Activated CD8-positive, alpha-beta memory T cell treated with anti-CD3 and anti-CD28 coated beads, Interleukin-2, amount 50 U/mL, for 24 hours (primary cell): ENCODE measurements at regions not wholly inside any gene's neighbourhood (a gene's known extent, or its start where the extent isn't known, plus 50 kb on each side); places are given as distances from the start of the nearest gene placed in this dataset.

Experiments
- DNase-seq: peaks from one replicate; pipeline ENCODE4 v3.0.0-alpha.2; 2020; ENCODE audit errors: extremely low read depth

GRCh38 chr5:159855476-159856191 lies 60.6 kb upstream of the ADRA1B start:
- no peak for DNase-seq

- no peak for DNase-seq
These were observed 57.4 kb upstream of the ADRA1B start for GRCh38 chr5:159858871-159859270.

GRCh38 chr5:159861086-159861485 lies 55.2 kb upstream of the ADRA1B start:
- DNase-seq, result no peak

- no peak for DNase-seq
These were observed 51.2 kb upstream of the ADRA1B start for GRCh38 chr5:159864885-159865691.

GRCh38 chr5:159866093-159866492 lies 50.2 kb upstream of the ADRA1B start:
- no peak for DNase-seq
